Retinal pigment epithelial cell (primary cell): ENCODE measurements at regions not wholly inside any gene's neighbourhood (a gene's known extent, or its start where the extent isn't known, plus 50 kb on each side); places are given as distances from the start of the nearest gene placed in this dataset.

Experiments used
- DNase-seq: peaks from one replicate; pipeline ENCODE4 v3.0.0-alpha.2; 2010; ENCODE audit warnings: low read depth
- H3K4me3 ChIP-seq: 2 replicates; pipeline ENCODE4 v1.5.1; 2011; ENCODE audit warnings: mild to moderate bottlenecking, low read length, control low read depth, moderate library complexity
- TF ChIP-seq, protein P1 (sequence below): conservative IDR thresholded peaks from 2 replicates; pipeline ENCODE4 v1.5.1; 2011; ENCODE audit warnings: low read depth, low read length, control low read depth, inconsistent platforms

DNA sequence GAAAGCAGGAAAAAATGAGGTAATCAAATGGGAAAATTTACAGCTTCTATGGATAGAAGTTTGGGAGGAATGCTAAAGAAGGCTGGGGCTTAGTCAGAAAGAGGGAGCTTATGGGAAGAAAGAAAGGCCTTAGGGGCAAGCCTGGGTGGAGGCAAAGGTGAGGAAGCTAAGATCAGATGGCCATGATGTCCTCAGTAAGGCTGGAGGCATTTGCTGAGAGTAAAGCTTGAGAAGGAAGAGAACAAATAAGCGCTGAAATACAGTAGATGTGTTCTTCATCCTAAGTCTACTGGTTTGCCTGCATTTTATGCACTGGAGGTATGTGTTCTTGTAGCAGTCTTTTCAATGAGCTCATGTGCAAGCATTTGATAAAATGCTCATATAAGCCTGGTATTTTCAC, 355.4 kb downstream of the BRINP2 start:
- no peak for DNase-seq
- TF ChIP-seq, protein P1, sequence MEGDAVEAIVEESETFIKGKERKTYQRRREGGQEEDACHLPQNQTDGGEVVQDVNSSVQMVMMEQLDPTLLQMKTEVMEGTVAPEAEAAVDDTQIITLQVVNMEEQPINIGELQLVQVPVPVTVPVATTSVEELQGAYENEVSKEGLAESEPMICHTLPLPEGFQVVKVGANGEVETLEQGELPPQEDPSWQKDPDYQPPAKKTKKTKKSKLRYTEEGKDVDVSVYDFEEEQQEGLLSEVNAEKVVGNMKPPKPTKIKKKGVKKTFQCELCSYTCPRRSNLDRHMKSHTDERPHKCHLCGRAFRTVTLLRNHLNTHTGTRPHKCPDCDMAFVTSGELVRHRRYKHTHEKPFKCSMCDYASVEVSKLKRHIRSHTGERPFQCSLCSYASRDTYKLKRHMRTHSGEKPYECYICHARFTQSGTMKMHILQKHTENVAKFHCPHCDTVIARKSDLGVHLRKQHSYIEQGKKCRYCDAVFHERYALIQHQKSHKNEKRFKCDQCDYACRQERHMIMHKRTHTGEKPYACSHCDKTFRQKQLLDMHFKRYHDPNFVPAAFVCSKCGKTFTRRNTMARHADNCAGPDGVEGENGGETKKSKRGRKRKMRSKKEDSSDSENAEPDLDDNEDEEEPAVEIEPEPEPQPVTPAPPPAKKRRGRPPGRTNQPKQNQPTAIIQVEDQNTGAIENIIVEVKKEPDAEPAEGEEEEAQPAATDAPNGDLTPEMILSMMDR, result no peak
- H3K4me3 ChIP-seq, result no peak overlapping the region

DNA sequence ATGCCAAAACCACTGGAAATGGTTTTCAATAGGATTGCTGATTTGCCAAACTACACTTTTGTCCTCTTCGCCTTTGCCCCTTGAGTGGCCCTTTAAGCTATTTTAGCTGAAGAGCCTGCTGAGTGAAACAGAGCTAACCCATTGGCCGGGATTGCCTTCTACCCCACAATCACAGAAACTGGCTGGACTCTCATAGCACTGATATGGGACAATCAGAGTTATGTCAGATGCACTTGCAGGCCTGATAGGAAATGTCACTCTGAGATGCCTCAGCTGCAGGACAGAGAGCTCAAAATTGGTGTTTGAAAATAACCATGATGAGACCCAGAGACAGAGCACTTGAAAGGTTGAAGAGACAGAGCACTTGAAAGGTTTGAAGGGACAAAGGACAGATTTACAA, 354.4 kb downstream of the BRINP2 start:
- DNase-seq, result no peak
- H3K4me3 ChIP-seq, result no peak overlapping the region
- TF ChIP-seq, protein P1, result no peak

DNA sequence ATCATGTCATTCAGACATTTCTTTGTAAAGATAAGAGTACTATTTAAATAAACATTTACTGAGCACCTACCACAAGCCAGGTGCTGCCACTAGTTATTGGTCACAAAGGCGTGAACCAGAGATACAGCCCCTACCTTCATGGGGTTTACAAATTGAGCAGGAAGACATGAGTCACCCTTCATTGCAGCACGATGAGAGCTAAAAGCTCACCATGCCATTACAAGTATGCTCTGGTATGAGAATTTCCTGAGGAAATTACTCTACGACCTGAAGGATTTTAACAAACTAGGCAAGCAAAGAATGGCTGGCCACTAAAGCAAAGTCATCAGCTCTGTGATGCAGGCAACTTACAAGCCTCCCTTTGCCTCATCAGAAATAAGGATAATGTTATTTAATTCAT, 346.8 kb downstream of the BRINP2 start:
- no peak overlapping the region for H3K4me3 ChIP-seq
- DNase-seq, result peak; percentile 2
- TF ChIP-seq, protein P1, result no peak

DNA sequence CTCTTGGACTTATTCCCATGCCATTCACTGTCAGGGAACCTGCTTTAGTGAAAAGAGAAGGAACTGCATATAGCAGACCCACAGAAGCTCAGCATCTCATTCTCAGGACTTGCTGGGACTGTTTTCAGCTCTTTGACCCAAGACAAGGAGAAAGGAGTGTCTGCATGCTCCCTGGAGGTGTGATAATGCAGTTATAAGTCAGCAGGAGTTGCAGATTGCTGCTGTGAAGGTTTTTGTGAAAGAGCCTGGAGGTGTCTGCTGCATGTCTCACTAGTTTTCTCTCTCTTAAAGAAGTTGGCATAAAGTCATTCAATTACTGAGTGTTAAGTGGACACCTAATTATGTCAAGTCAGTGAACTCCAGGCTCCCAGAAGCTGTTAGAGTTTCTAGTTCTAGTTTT, 343.4 kb downstream of the BRINP2 start:
- DNase-seq, result no peak
- H3K4me3 ChIP-seq, result no peak overlapping the region
- TF ChIP-seq, protein P1, result no peak

DNA sequence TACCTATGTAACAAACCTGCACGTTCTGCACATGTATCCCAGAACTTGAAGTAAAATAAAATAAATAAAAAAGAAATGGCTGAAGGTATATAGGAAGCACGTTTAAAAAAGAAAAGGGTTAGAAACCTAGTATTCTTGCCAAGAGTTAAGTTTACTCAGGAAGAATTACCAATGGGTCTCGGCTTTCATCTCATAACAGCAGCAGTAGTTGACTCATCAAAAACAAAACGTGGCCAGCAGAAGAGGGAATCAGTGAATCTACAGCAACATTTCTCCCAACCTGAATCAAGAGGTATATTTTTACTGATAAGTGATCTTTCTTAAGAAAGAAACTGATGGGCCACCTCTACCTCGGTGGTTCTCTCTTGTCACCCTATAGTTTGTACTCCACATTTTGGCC, 340.3 kb downstream of the BRINP2 start:
- no peak overlapping the region for H3K4me3 ChIP-seq
- TF ChIP-seq, protein P1, result no peak
- no peak for DNase-seq

DNA sequence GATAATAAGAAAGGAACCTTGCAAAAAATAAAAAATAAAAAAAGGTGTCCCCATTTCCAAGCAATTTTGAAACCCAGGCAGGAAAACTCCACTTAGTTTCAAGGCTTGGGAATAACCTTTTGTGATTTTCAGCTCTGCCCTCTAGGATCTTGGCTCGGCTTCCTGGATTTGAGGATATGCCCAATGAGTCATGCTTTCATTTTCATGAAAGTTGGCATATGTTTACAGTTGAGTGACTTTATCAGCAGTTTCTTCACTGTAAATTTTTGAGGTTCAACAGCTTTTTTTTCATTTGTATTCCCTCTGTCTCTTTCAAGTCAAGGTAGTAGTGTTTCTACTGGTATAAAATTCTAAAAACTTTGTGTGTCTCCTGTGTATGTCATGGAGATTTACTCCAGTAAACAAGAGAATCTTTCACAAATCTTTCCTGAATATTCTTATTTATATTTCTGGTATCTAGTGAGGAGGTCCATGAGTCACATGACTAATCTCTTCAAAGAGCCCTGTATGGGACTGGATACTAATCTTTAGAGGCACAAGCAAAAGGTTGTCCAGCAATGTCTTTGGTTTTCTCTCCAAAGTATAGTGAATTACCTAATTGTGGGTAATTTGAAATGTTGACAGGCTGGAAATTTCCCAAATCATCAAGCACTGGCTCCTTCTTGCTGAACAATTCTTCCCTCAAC, 335.3 kb downstream of the BRINP2 start:
- no peak overlapping the region for H3K4me3 ChIP-seq
- TF ChIP-seq, protein P1, result no peak
- DNase-seq, result peak; percentile 35

DNA sequence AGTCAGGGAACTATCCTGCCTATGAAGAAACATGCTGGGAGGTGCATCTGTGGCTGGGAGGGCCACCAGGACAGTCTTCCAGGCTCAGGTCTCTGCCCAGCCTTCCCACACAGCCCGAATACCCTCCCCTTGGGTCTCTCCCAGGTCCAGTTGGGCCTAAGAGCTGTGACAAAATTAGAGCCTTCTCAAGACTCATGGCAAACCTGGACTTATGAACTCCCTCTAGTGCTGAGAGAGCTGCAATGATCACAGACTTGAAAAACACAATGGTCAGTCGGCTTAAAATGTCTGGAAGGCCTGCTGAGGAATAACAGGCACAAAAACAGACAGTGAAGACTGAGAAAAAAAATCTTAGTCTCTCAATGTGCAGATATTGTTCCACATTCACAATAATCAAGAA, 325.1 kb downstream of the BRINP2 start:
- TF ChIP-seq, protein P1, result no peak
- DNase-seq, result no peak
- H3K4me3 ChIP-seq, result no peak overlapping the region
